HG03460 (cell line): ENCODE measurements at regions not wholly inside any gene's neighbourhood (a gene's known extent, or its start where the extent isn't known, plus 50 kb on each side); places are given as distances from the start of the nearest gene placed in this dataset.

Experiments
- ATAC-seq: cut with Tn5 transposase; IDR thresholded peaks from one replicate; pipeline ENCODE4 v1.9.1; 2021; ENCODE audit not compliant: unreplicated experiment

- no peak for ATAC-seq
These were observed 103.7 kb downstream of the LACC1 start for GRCh38 chr13:43983373-43983772.

GRCh38 chr13:43984292-43984691 is 104.6 kb downstream of the LACC1 start:
- no peak for ATAC-seq

- no peak for ATAC-seq
These were observed 105.8 kb downstream of the LACC1 start for GRCh38 chr13:43985422-43986072.

- no peak for ATAC-seq
These were observed 106.8 kb downstream of the LACC1 start for GRCh38 chr13:43986421-43986981.

GRCh38 chr13:43988302-43988701 is 108.6 kb downstream of the LACC1 start:
- no peak for ATAC-seq

- ATAC-seq: no peak
These were observed 110.3 kb downstream of the LACC1 start for GRCh38 chr13:43990021-43990420.

- ATAC-seq: no peak
These were observed 111.1 kb downstream of the LACC1 start for GRCh38 chr13:43990829-43991228.

- ATAC-seq: no peak
These were observed 112.1 kb downstream of the LACC1 start for GRCh38 chr13:43991773-43992201.

GRCh38 chr13:43992211-43992610 is 112.5 kb downstream of the LACC1 start:
- no peak for ATAC-seq

GRCh38 chr13:43994999-43995859 is 115.5 kb downstream of the LACC1 start:
- no peak for ATAC-seq

- no peak for ATAC-seq
These were observed 116.5 kb downstream of the LACC1 start for GRCh38 chr13:43996221-43996620.

GRCh38 chr13:44003481-44003880 is 123.8 kb downstream of the LACC1 start:
- no peak for ATAC-seq

- ATAC-seq: no peak
These were observed 125.2 kb downstream of the LACC1 start for GRCh38 chr13:44004878-44005277.

- ATAC-seq: no peak
These were observed 127.7 kb downstream of the LACC1 start for GRCh38 chr13:44007451-44007850.

GRCh38 chr13:44011036-44011435 is 131.3 kb downstream of the LACC1 start:
- no peak for ATAC-seq

GRCh38 chr13:44012910-44013757 is 133.4 kb downstream of the LACC1 start:
- ATAC-seq: no peak

GRCh38 chr13:44013758-44014291 is 134.1 kb downstream of the LACC1 start:
- no peak for ATAC-seq

GRCh38 chr13:44014501-44014900 is 134.8 kb downstream of the LACC1 start:
- ATAC-seq: no peak

GRCh38 chr13:44015118-44015517 is 135.4 kb downstream of the LACC1 start:
- ATAC-seq: no peak

GRCh38 chr13:44015811-44016210 is 136.1 kb downstream of the LACC1 start:
- no peak for ATAC-seq

- ATAC-seq: no peak
These were observed 138.1 kb downstream of the LACC1 start for GRCh38 chr13:44017756-44018309.
